ENCODE measurements at regions not wholly inside any gene's neighbourhood (a gene's known extent, or its start where the extent isn't known, plus 50 kb on each side); places are given as distances from the start of the nearest gene placed in this dataset.
"Not testable (repeated sequence)": the region's sequence is repeated elsewhere in the genome, so short reads cannot be mapped to it uniquely, and the experiment has no call there.

DNA sequence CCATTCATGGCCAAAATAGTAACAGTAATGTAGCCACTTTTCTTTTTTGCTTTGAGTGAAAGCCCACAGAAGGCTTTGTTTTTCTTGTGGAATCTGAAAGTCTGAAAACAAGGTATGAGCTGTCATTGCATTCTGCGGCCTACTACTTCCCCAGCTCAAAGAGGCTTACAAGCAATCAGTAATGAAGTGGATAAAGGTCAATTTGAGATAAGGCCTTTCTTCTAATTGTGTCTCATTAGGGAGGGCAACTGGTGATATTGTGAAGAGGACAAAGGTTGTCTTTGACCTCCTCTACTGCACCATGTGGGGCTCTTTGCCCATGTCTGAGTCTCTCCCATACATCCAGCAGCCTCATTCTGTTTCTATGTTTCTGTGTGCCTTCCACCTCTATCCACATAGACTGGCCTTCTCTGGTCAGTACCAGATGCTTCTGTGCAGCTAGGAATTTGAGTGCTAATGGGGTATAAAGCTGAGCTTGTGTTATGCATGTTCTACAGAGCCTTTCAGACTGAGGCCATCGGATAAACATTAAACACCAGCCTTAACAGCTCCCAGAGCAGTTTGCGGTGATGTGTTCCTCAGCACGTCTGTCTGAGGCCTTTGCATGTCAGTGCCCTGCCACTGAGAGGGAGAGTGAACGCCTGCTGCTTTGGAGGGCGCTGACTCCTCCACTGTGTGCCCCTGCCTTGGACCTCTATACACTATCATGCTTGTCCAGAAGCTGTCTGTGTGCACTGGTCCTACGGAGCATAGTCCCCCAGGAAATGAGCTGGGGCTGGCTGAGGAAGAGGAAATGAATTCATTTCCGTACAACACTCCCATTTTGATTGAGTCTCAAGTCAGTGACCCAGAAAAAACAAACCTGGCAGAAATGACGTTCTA is 80.2 kb downstream of the SH2D1A start:
- no peak for DNase-seq (ENCODE audit: low read depth in 1 of 2, low spot score in 1 of 2)

DNA sequence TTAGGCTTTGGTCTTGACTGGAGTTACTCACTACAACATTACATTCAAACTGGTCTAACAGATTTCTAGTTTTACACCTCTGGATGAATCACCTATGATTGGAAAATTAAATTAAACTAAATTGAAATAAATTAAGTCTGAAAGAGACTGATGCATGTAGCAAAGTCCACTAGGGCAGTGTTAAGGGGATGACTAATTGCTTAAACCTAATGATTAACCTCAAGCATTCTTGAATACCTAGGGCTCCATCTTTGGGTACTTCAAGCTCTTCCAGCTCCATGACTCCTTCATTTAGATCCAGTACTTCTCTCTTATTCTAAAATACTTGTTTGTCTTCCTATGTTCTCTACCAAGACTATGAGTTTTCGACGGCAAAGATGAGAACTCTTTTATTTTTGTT is 86.8 kb downstream of the SH2D1A start:
- DNase-seq (ENCODE audit: low read depth in 1 of 2, low spot score in 1 of 2) = no peak

DNA sequence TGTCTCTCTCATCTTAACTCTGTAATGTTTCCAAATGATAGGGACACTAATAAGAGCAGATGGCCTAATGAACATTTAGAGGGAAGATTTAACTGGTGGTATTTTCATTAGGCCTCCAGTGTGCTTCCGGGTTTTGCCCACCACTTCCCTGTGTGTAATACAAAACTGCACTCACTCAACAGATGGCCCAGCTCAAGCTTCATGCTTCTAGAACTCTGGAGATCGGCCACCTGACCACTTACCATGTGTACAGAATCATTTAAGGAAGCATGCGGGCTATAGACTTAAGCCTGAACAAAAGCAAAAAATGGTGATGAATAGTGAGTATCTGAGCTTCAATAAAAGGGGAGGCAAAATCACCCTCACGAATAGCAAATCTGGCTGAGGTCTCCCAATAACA is 89.3 kb downstream of the SH2D1A start:
- DNase-seq (ENCODE audit: low read depth in 1 of 2, low spot score in 1 of 2) = no peak

DNA sequence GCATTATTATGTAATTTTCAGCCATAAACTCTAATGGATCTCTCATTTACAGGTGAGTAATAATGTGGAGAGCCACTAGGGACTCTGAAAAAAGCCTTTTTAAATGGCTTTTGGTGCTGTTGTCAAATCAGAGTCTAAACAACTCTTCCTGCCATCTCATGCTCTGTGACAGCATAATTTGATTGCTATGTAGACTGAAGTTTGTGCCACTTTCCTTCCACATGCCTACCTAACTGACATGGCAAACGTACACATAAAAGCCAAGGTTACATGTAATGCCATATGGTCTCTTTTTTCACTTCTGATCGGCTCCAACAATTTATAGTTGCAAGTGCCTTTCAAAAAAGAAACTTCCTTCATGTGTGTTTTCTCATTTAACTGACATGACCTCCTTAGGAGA is 94.3 kb downstream of the SH2D1A start:
- no peak for DNase-seq (ENCODE audit: low read depth in 1 of 2, low spot score in 1 of 2)

DNA sequence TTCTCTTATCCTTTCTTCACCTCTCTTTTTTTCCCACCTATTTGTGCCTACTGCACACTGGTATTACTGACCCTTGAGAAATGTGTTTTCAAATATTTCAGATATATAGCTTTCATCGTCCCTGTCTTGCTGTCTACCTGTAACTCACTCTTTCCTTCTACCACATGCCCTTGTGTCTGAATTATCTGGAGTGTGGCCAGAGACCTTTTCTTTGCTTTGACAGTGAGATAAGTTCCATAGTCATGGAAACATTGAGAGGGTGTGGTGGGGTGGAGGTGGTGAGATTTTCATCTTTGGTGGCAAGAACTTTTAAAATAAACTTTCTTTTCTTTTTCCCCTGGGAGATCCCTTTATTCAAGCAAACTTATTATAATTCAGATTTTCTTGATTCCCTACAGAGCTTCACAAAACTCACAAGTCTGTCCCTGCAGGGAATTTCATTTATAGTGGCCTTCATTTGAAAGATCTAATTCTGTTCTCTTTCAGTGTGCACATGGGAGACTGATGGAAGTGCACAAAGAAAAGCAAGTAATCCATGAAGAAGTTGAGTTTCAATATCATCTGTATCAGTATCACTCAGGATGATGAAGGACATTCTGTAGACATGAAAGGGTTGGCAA is 95.7 kb downstream of the SH2D1A start:
- DNase-seq (ENCODE audit: low read depth in 1 of 2, low spot score in 1 of 2) = no peak

DNA sequence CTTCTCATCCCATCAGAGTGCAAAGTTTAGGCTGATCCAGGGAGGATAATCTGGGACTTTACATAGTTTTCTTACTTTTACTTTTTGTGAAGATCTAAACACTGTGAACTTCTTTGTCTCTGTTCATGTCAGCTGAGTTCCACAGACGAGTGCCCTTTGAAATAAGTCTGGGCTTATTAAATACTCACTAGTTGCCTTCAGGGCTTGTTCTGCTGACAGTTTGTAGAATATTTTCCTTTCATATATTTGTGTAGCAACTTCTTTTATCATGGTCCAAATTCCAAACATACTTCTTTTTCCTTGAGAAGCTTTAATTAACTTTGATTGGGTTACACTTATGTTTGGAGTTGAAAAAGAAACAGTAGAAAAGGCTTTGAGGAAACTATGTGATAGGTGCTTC is 109.6 kb downstream of the SH2D1A start:
- no peak for DNase-seq (ENCODE audit: low read depth in 1 of 2, low spot score in 1 of 2)

DNA sequence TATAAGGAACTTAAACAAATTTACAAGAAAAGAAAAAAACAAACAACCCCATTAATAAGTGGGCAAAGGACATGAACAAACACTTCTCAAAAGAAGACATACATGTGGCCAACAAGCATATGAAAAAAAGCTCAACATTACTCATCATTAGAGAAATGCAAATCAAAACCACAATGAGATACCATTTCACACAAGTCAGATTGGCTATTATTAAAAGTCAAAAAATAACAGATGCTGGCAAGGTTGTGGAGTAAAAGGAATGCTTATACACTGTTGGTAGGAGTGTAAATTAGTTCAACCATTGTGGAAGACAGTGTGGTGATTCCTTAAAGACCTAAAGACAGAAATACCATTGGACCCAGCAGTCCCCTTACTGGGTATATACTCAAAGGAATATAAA is 113.5 kb downstream of the SH2D1A start:
- DNase-seq (ENCODE audit: low read depth in 1 of 2, low spot score in 1 of 2) = not testable (repeated sequence)

DNA sequence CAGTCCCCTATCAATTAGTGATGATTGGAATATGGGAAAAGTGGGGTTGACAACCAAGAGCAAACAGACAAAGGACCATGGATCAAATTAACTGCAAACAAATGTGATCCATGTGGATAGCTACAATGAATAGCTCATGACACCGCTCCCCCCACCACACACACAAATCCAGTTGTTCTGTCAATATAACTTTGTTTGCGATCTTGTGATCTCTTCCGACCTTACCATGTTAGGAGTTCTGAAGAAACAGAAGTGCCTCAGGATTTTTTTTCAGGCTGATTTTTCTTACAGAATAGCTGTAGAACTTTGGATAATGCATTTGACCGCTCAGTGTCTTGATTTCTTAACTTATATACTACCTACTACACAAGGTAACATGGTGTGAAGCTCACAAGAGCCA is 116.6 kb downstream of the SH2D1A start:
- DNase-seq (ENCODE audit: low read depth in 1 of 2, low spot score in 1 of 2) = no peak

DNA sequence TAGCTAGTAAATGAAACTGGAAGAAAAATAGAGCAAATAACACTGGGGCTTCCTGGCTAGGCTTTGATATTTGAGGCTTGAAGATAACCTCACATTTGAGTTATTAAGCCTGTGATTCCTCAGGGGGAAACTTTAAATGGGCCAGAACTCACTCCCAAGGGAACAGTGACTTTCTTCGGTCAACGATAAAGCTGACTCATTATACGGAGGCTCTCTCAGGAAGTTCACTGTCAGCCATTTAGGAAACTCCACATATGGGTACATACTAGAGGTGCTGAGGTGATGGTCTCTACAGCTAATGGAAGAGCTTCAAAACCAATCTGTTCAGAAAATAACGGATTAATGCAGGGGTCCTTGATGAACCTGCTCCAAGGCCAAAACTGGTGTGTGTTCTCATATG is 120.8 kb downstream of the SH2D1A start:
- DNase-seq (ENCODE audit: low read depth in 1 of 2, low spot score in 1 of 2) = no peak

DNA sequence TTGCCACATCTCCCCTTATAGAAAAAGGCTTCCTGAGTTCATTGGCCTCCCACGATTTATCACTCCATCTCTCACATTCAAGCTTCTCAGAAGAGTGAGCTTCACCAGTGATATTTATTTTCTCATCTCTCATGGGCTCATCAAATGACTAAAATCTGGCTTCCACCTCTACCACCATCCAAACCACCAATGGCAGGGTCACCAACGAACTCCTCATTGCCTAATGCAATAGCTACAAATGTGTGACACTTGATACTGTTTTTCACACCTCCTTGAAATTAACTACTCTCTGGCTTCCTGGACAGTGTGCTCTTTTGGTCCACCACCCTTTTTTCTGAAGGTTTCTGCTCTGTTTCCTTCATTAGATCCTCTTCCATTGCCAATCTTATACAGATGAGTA is 129.0 kb downstream of the SH2D1A start:
- no peak for DNase-seq (ENCODE audit: low read depth in 1 of 2, low spot score in 1 of 2)

DNA sequence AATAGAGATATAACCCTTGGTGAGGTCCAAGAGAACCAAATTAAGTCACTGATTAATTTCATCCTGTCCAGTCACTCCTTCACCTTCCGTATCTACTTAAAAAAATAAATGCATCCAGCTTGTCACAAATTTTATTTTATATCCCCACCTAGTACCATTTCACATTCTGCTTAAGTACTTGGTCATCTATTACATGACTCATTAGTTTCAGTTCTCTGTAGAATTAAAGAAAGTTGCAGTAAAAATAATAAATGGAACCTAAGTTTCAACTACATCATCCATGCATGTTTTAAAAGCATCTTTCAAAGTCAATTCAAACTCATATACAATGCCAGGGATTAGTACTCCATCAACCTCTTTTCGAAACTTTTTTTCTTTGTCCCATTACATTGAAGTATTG is 130.2 kb downstream of the SH2D1A start:
- DNase-seq (ENCODE audit: low read depth in 1 of 2, low spot score in 1 of 2) = no peak

DNA sequence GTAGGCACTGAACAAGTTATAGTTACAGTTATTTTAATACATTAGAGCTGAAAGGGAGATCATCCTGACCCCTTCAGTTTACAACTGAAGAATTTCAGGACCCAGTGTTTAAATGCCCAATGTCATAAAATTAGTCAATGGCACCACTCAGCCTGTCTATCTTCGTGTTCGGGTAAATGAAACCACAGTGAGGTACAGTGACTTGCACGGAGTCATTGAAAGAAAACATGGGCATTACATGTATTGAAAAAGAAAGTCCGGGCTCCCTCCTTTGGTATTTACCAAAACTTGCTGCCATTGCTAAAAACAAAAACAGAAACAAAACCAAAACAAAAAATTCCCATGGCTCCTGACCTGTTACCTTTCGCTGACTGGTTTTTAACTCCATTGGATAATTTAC is 131.7 kb downstream of the SH2D1A start:
- no peak for DNase-seq (ENCODE audit: low read depth in 1 of 2, low spot score in 1 of 2)

DNA sequence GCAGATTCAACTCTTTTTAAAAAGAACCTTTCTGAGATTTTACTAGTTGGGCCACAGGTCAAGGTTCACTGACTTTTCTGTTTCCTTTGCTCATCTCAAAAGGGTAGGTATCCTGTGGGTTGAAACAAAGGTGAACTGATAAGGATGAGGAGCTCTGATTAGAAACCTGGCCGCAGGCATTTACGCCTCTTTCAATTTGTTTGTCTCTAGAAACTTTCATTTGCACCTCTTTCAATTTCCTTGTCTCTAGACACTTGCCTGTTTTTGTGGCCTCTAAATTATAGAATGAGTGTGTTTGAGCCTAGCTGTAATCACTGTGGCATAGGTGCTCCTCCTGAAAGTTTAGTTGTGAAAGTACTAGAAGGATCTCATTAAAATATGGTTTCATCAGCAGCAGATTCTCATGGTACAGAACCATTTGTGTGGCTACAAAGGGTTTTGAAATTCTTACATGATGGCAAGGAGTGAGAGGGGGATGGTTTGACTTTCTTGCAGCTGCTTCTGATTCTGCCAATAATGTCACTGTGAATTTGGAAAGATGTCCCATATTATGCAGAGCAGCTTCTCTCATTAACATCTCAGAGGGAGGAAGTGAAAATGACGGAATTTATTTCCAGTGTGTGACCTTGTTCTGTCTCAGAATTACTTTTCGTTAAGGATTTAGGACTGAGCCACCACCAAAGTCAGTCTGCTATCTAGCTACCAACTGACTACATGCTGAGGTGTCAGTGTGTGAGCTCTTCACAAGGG is 142.2 kb downstream of the SH2D1A start:
- DNase-seq (ENCODE audit: low read depth in 1 of 2, low spot score in 1 of 2) = no peak

DNA sequence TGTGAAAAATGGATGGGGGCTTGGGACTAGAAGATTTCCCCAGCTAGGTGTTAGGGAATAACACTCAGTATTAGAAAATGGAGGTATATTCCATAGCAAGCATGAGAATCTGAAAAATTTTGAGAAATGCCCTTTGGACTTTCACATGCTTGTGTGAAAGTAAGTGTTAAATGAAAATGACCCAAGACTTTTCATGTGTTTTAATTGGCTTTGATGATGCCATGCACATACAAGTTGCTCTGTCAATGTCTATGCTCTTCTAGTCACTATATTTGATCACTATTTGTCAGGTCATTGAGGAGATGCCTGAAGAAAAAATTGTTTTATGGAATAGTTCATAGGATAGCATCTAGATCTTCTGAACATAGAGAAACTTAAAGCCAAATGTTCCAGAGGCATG is 147.6 kb downstream of the SH2D1A start:
- DNase-seq (ENCODE audit: low read depth in 1 of 2, low spot score in 1 of 2) = no peak

DNA sequence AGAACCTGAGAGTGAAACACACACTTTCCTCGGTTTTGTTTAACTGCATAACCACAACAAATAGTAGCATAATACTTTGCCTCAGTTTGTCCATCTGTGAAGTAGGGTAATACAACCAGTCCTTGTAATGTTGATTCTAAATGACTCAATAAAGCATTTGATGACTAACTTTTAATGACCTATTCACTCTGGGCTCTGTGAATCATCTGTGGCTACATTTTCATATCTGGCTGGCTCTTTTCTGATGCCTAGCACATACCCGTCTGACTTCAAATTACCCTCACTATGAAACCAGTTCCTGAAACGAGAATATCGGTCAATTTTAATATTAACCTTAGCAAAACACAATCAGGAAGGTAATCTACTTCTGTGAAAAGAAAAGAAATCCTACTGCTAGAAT is 151.0 kb downstream of the SH2D1A start:
- DNase-seq (ENCODE audit: low read depth in 1 of 2, low spot score in 1 of 2) = no peak

DNA sequence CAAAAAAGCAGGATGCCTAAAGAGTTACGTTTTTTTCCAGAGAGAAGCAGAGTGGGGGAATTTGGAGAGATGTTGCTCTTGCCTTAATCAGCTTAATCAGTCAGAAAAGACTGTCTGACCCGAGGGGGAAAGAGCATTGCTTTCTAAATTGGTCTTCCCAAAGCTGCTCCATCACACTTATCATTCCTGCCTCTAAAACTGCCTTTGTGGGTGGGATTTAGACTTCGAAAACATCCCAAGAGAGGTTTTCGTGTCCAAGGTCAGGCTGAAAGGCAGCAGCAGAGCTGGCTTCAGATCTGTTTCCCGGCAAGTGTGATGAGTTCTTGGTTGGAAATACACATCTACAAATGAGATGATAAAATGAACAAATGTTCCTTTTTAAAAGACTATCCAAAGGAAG is 155.2 kb downstream of the SH2D1A start:
- DNase-seq (ENCODE audit: low read depth in 1 of 2, low spot score in 1 of 2) = no peak

DNA sequence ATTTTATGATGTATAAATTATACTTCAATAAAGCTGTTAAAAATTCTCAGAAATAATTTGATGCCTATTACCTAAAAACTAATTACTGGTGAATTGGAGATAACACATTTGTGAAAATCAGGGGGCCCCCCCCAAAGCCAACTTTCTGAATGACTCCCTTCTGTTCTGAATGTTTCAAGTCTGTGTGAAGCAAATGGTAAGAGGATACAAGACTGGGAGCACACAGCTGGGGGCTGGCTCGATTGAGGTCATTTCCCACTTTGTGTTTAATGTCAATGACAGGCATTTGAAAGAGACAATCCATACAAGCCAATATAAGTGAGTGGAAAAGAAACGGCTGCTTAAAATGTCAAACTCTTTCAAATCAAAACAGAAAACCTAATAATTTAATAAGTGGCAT is 155.8 kb downstream of the SH2D1A start:
- no peak for DNase-seq (ENCODE audit: low read depth in 1 of 2, low spot score in 1 of 2)

DNA sequence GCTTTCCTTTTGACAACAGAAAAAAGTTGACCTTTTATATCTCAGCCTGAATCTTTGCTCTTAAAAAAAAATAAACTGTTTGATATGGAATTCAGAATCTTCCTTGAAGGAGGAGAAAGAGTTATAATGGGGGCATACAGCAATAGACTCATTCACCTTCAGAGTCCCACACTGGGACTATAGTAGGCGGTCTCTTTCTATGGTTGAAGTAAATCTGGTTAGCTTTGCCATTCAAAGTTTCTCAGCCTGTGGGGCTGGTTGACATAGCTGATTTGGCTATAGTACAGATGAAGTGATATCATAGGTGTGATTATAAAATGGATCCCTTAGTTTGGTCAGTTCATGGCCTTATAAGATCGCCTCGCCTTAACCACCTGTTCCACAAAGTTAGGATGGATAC is 156.2 kb downstream of the SH2D1A start:
- no peak for DNase-seq (ENCODE audit: low read depth in 1 of 2, low spot score in 1 of 2)

DNA sequence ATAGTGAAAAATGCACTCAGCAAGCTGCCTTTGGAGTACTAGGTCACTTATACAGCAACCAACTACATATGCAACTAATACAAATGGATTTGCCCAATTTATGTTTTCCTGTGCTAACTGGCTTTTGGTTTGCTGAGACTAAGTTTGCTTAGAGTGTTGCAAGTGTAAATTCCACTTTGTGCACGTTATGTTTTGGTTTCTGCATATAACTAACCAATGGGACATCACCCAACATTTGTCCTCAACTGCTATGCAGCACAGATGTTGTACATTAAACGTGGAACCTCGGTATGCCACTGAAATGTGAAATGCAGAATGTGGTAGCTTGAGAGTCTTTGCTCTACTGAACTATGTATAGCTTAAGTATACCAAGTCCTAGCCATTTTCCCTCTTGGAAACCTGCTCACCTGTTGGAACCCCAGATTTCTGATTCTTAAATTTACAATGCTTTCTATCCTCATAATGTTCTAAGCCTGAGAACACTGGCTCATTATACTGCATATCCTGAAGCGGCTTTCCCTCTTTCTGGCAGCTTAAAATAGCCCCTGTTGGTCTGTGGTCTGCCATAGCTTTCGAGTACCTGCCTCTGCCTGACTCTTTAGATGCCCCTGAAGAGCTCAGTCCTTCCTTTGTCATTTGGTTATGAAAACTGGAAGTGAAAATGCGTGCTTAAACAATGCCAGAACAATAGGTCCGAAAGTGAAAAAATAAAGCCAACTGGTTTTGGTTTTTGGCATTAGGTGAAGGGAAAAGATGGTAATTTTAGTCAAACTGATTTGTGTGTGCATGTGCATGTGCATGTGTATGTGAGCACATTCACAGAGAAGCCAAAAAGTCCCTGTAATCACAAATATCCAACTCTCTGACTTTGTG is 158.0 kb downstream of the SH2D1A start:
- no peak for DNase-seq (ENCODE audit: low read depth in 1 of 2, low spot score in 1 of 2)

DNA sequence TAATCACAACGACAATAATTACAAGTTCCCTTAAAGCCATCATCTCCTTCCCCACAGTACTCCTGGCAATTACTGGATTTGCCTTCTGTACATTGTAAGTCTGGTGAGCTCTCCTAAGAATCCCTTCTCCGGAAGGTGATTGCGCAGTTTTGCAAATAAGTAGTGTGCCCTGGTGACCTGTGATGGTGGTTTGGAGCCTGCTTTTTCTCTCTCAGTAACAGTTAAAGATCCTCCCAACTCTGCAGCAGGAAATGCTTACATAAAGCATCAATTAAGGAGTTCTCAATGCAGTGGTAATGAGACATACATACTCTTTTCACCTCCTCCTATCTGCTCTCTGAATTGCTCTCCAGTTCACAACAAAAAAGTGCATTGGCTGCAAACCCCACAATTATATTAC is 159.7 kb downstream of the SH2D1A start:
- DNase-seq (ENCODE audit: low read depth in 1 of 2, low spot score in 1 of 2) = no peak

DNA sequence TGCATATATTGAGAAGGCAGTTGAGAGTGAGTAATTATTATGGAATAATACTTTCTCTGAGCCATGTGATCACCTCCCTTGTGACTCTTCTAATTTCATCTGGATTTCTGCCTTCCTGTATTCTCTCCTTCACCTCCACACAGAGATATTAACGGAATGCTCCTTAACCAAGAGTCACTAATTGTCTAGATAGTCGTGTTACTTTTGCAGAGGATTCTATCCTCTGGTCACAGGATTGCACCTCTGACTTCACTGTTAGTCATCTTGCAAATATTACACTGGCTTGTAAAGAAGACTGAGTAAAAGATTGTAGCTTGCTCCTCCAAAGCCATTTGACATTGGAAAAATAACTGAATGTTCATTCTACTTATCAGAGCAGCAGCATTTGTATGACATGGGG is 160.9 kb downstream of the SH2D1A start:
- no peak for DNase-seq (ENCODE audit: low read depth in 1 of 2, low spot score in 1 of 2)

All from stimulated activated CD4-positive, alpha-beta T cell treated with anti-CD3 and anti-CD28 coated beads, Interleukin-15, amount 100 ng/mL, for 1 hour (primary cell).